H1 (cell line): ENCODE measurements at regions not wholly inside any gene's neighbourhood (a gene's known extent, or its start where the extent isn't known, plus 50 kb on each side); places are given as distances from the start of the nearest gene placed in this dataset.

ENCODE experiments used
- CTCF ChIA-PET: fragments of 300-600 bp; sonication (Branson Sonifier 250); formaldehyde crosslinking; loops from one replicate; lab custom pipeline; 2021; ENCODE audit not compliant: partially characterized antibody; lab: Charles Lee
- POLR2A ChIA-PET: fragments of 300-600 bp; sonication (Branson Sonifier 250); formaldehyde crosslinking; loops from one replicate; lab custom pipeline; 2021; ENCODE audit warnings: inconsistent platforms; ENCODE audit not compliant: partially characterized antibody; lab: Charles Lee
- DNase-seq, 2 experiments: peaks; one replicate each; pipeline versions ENCODE4 v3.0.0 to v3.0.0-alpha.2; 2010 to 2022; ENCODE audit warnings: low spot score in 2 of 2, low read depth in 1 of 2, mixed read lengths in 1 of 2
- FAIRE-seq: peaks from 2 replicates; lab custom pipeline; 2011; peaks lifted over from hg19 to GRCh38; lab: Jason Lieb, UNC
- H2AFZ ChIP-seq: 2 replicates; pipeline ENCODE4 v1.8.1; 2012; ENCODE audit warnings: low read length, inconsistent platforms
- H2AK5ac ChIP-seq: 2 replicates; pipeline ENCODE4 v1.6.1; 2013; ENCODE audit warnings: low read depth, low read length
- H2BK120ac ChIP-seq: replicated peaks from 2 replicates; pipeline ENCODE3; 2013; ENCODE audit warnings: low read depth, low read length, inconsistent platforms
- H2BK12ac ChIP-seq: 2 replicates; pipeline ENCODE4 v1.6.1; 2013; ENCODE audit warnings: low read depth, low read length
- H2BK15ac ChIP-seq: 2 replicates; pipeline ENCODE4 v1.6.1; 2013; ENCODE audit warnings: low read length
- H2BK20ac ChIP-seq: 2 replicates; pipeline ENCODE4 v1.6.1; 2013; ENCODE audit warnings: low read length
- H2BK5ac ChIP-seq: 2 replicates; pipeline ENCODE4 v1.6.1; 2013; ENCODE audit warnings: low read depth, low read length
- H3K14ac ChIP-seq: 2 replicates; pipeline ENCODE4 v1.6.1; 2013; ENCODE audit warnings: inconsistent platforms; ENCODE audit not compliant: insufficient read length
- H3K18ac ChIP-seq: 2 replicates; pipeline ENCODE4 v1.6.1; 2013; ENCODE audit warnings: low read length; ENCODE audit errors: extremely low read depth
- H3K23ac ChIP-seq: 2 replicates; pipeline ENCODE4 v1.6.1; 2013; ENCODE audit warnings: inconsistent platforms; ENCODE audit not compliant: insufficient read length
- H3K23me2 ChIP-seq: 2 replicates; pipeline ENCODE4 v1.6.1; 2013; ENCODE audit warnings: low read depth, low read length
- H3K27ac ChIP-seq: 2 replicates; pipeline ENCODE4 v1.6.1; 2011; ENCODE audit warnings: low read depth, low read length, inconsistent platforms
- H3K27me3 ChIP-seq, 4 experiments: replicated peaks in 1 of 4; 1 replicate in 1 of 4; 2 replicates in 3 of 4; pipeline versions ENCODE4 v1.6.1 to v1.8.1; 2011 to 2013; ENCODE audit warnings: low read length in 3 of 4, mild to moderate bottlenecking in 3 of 4, inconsistent platforms in 2 of 4, mixed read lengths in 2 of 4, moderate library complexity in 1 of 4; ENCODE audit not compliant: control insufficient read depth in 3 of 4, insufficient read depth in 3 of 4; ENCODE audit errors: extremely low read depth in 1 of 4
- H3K36me3 ChIP-seq, 4 experiments: 2 replicates each; pipeline versions ENCODE4 v1.6.1 to v1.8.1; 2011 to 2013; ENCODE audit warnings: mild to moderate bottlenecking in 4 of 4, low read length in 3 of 4, moderate library complexity in 2 of 4, control low read depth in 1 of 4, inconsistent platforms in 1 of 4; ENCODE audit not compliant: insufficient read depth in 4 of 4, control insufficient read depth in 2 of 4
- H3K4ac ChIP-seq: replicated peaks from 2 replicates; pipeline ENCODE3; 2013; ENCODE audit warnings: low read length, low read depth, mixed read lengths, inconsistent platforms; ENCODE audit not compliant: insufficient read length
- H3K4me1 ChIP-seq, 4 experiments: replicated peaks in 1 of 4; 1 replicate in 1 of 4; 2 replicates in 3 of 4; pipeline versions ENCODE4 v1.6.1 to v1.8.1; 2011 to 2013; ENCODE audit warnings: low read length in 3 of 4, inconsistent platforms in 2 of 4, mixed read lengths in 1 of 4; ENCODE audit not compliant: insufficient read depth in 4 of 4, control insufficient read depth in 3 of 4
- H3K4me2 ChIP-seq, 2 experiments: 2 replicates each; pipeline versions ENCODE4 v1.6.1 to v1.8.1; 2011 to 2013; ENCODE audit warnings: low read depth in 2 of 2, low read length in 2 of 2, control low read depth in 1 of 2, inconsistent platforms in 1 of 2, mild to moderate bottlenecking in 1 of 2; ENCODE audit not compliant: insufficient read depth in 1 of 2
- H3K4me3 ChIP-seq, 4 experiments: fragments of 200-600, 300-600 bp in 1 of 4; sonication (generic), shearing (Covaris generic), sonication (Bioruptor Twin) in 1 of 4; 2 replicates each; pipeline versions ENCODE4 v1.5.1 to v1.8.1; 2011 to 2016; ENCODE audit warnings: low read length in 4 of 4, low read depth in 3 of 4, control low read depth in 2 of 4, inconsistent platforms in 2 of 4, mild to moderate bottlenecking in 2 of 4, mixed read lengths in 1 of 4, moderate library complexity in 1 of 4; ENCODE audit not compliant: insufficient read depth in 2 of 4; ENCODE audit errors: extremely low read depth in 1 of 4
- H3K56ac ChIP-seq: replicated peaks from 2 replicates; pipeline ENCODE3; 2013; ENCODE audit warnings: low read depth, mild to moderate bottlenecking, mixed read lengths, low read length, inconsistent platforms; ENCODE audit not compliant: insufficient read length
- H3K79me1 ChIP-seq: 2 replicates; pipeline ENCODE4 v1.6.1; 2013; ENCODE audit warnings: low read depth, low read length, control low read depth
- H3K79me2 ChIP-seq, 2 experiments: 2 replicates each; pipeline versions ENCODE4 v1.6.1 to v1.8.1; 2012 to 2013; ENCODE audit warnings: low read length in 2 of 2, mild to moderate bottlenecking in 2 of 2, inconsistent platforms in 1 of 2; ENCODE audit not compliant: insufficient read depth in 2 of 2, control insufficient read depth in 1 of 2
- H3K9ac ChIP-seq, 4 experiments: replicated peaks in 1 of 4; 1 replicate in 1 of 4; 2 replicates in 3 of 4; pipeline versions ENCODE4 v1.6.1 to v1.8.1; 2011 to 2013; ENCODE audit warnings: low read depth in 3 of 4, low read length in 3 of 4, control low read depth in 2 of 4, mild to moderate bottlenecking in 2 of 4, moderate library complexity in 2 of 4, inconsistent platforms in 1 of 4; ENCODE audit errors: extremely low read depth in 1 of 4
- H3K9me3 ChIP-seq, 2 experiments: 2 replicates each; pipeline versions ENCODE4 v1.6.1 to v1.8.1; 2012 to 2013; ENCODE audit warnings: mild to moderate bottlenecking in 2 of 2, moderate library complexity in 2 of 2, control low read depth in 1 of 2, inconsistent platforms in 1 of 2, low read depth in 1 of 2, low read length in 1 of 2, mixed read lengths in 1 of 2; ENCODE audit not compliant: insufficient read depth in 2 of 2
- H4K20me1 ChIP-seq, 2 experiments: replicated peaks in 1 of 2; 2 replicates each; pipeline versions ENCODE3 to v1.8.1; 2011 to 2013; ENCODE audit warnings: inconsistent platforms in 2 of 2, low read length in 2 of 2, mild to moderate bottlenecking in 1 of 2; ENCODE audit not compliant: insufficient read depth in 2 of 2, control insufficient read depth in 1 of 2
- H4K5ac ChIP-seq: 2 replicates; pipeline ENCODE4 v1.6.1; 2013; ENCODE audit warnings: low read length, low read depth, mixed read lengths, inconsistent platforms; ENCODE audit not compliant: insufficient read length
- H4K8ac ChIP-seq: 2 replicates; pipeline ENCODE4 v1.8.0; 2013; ENCODE audit warnings: mild to moderate bottlenecking, moderate library complexity, low read length, inconsistent platforms; ENCODE audit not compliant: insufficient read depth; ENCODE audit errors: extremely low read depth
- H4K91ac ChIP-seq: replicated peaks from 2 replicates; pipeline ENCODE3; 2013; ENCODE audit warnings: low read length, mixed read lengths, inconsistent platforms; ENCODE audit not compliant: insufficient read length
- CBX8 ChIP-seq: fragments of 300-800, 300-1000 bp; sonication (generic); IDR thresholded peaks from 2 replicates; pipeline ENCODE4 v1.7.1; 2016; ENCODE audit warnings: low read depth, low read length, borderline replicate concordance
- CHD1 ChIP-seq: IDR thresholded peaks from 2 replicates; pipeline ENCODE4 v1.6.1; 2012; ENCODE audit warnings: low read depth, low read length, improper control_type of control experiment
- CREB1 ChIP-seq: IDR thresholded peaks from 2 replicates; pipeline ENCODE4 v1.6.1; 2012; ENCODE audit warnings: inconsistent platforms
- JUND ChIP-seq: IDR thresholded peaks from 2 replicates; pipeline ENCODE4 v1.6.1; 2011; ENCODE audit warnings: mild to moderate bottlenecking, improper control_type of control experiment, low read length
- TAF7 ChIP-seq: optimal IDR thresholded peaks from 2 replicates; pipeline ENCODE3; 2011; ENCODE audit warnings: low read depth, mild to moderate bottlenecking, inconsistent platforms, low read length, moderate library complexity, borderline replicate concordance
- TEAD4 ChIP-seq: IDR thresholded peaks from 2 replicates; pipeline ENCODE4 v1.6.1; 2012; ENCODE audit warnings: low read depth, low read length, inconsistent platforms, mixed read lengths
- ZNF274 ChIP-seq: IDR thresholded peaks from 2 replicates; pipeline ENCODE4 v1.7.0; 2012; ENCODE audit warnings: low read length, borderline replicate concordance; ENCODE audit errors: extremely low read depth
- WGBS, 2 experiments: shearing (Covaris generic) in 1 of 2; methylation state at CpG; one replicate each; pipeline versions ENCODE4 v1.1.6 to v1.1.7; 2013 to 2015; ENCODE audit warnings: low lambda C conversion rate in 2 of 2, mixed read lengths in 2 of 2, inconsistent platforms in 1 of 2, low coverage in 1 of 2, missing lambda C conversion rate in 1 of 2; ENCODE audit not compliant: insufficient replicate concordance in 2 of 2, insufficient coverage in 1 of 2, insufficient read length in 1 of 2; ENCODE audit errors: extremely low coverage in 1 of 2, missing lambda C conversion rate in 1 of 2; 5-methylcytosine and 5-hydroxymethylcytosine counted together
- TF ChIP-seq, protein P1 (sequence below): IDR thresholded peaks from 2 replicates; pipeline ENCODE4 v1.6.1; 2012; ENCODE audit warnings: low read length, inconsistent platforms
- TF ChIP-seq, protein P2 (sequence below): IDR thresholded peaks from 2 replicates; pipeline ENCODE4 v1.6.1; 2012; ENCODE audit warnings: inconsistent platforms

DNA sequence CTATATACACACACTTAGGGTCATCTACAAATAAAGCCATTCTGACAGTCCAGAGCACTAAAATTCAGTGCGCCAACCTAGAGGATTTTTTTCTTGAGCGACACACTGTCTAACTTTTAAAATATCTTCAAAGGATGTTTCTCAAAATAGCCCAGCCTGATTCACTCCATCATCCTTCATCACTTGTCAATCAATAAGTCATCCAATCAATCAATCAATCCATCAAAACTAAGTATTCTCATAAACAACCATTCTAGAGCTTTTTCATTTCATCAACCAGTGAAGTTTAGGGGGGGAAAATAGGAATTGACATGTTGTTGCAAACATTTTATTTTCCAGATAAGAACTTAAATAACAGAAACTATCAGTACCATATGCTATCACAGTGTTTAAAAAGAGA, 183.2 kb downstream of the HDGFL1 start:
- CTCF ChIA-PET = no interaction called here
- Histone ChIP-seq H3K56ac (no peak overlapping the region), H3K4me3 (no peak overlapping the region), H3K79me2 (no peaks in the 10 kb centered on the region), H3K9ac (no peak overlapping the region), H3K23ac (no peak overlapping the region), H3K27me3 (no peaks in the 10 kb centered on the region), H4K20me1 (no peaks in the 10 kb centered on the region), H3K4me1 (no peaks in the 10 kb centered on the region), H3K27ac (no peak overlapping the region), H2BK15ac (no peak overlapping the region), H2BK20ac (no peak overlapping the region), H3K9me3 (no peaks in the 10 kb centered on the region), H4K91ac (no peak overlapping the region), H3K14ac (no peak overlapping the region), H2BK12ac (no peak overlapping the region), H3K23me2 (peaks cover 2% of the 10 kb centered on the region; the same call in 1 of the 2 replicates), H4K8ac (no peak overlapping the region), H3K79me1 (no peaks in the 10 kb centered on the region), H3K36me3 (no peaks in the 10 kb centered on the region), H3K4me2 (no peak overlapping the region), H3K18ac (no peak overlapping the region), H2AK5ac (no peak overlapping the region), H3K4ac (no peak overlapping the region), H4K5ac (no peak overlapping the region), H2BK5ac (no peak overlapping the region), H2AFZ (no peak overlapping the region), H2BK120ac (no peak overlapping the region)
- POLR2A ChIA-PET = no interaction called here
- TF ChIP-seq, protein P1, sequence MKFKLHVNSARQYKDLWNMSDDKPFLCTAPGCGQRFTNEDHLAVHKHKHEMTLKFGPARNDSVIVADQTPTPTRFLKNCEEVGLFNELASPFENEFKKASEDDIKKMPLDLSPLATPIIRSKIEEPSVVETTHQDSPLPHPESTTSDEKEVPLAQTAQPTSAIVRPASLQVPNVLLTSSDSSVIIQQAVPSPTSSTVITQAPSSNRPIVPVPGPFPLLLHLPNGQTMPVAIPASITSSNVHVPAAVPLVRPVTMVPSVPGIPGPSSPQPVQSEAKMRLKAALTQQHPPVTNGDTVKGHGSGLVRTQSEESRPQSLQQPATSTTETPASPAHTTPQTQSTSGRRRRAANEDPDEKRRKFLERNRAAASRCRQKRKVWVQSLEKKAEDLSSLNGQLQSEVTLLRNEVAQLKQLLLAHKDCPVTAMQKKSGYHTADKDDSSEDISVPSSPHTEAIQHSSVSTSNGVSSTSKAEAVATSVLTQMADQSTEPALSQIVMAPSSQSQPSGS = no peak
- TF ChIP-seq CBX8 = no peak
- TF ChIP-seq ZNF274 = no peak
- no peak for TF ChIP-seq CHD1
- no peak for TF ChIP-seq TEAD4
- no peak for TF ChIP-seq CREB1
- no peak for TF ChIP-seq JUND
- no peak for TF ChIP-seq TAF7
- TF ChIP-seq, protein P2, sequence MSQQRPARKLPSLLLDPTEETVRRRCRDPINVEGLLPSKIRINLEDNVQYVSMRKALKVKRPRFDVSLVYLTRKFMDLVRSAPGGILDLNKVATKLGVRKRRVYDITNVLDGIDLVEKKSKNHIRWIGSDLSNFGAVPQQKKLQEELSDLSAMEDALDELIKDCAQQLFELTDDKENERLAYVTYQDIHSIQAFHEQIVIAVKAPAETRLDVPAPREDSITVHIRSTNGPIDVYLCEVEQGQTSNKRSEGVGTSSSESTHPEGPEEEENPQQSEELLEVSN = no peak
- no peak for DNase-seq
- 96% methylated on average over 2 of the region's 2 CpGs; no CpG with 5 or more reads in 1 of the 2 experiments for WGBS, 2 experiments
- FAIRE-seq = no peak
